T47D (cell line): ENCODE measurements at regions not wholly inside any gene's neighbourhood (a gene's known extent, or its start where the extent isn't known, plus 50 kb on each side); places are given as distances from the start of the nearest gene placed in this dataset.
A peak's percentile ranks its signal among the peaks of the same experiment; 100 is the strongest.

ENCODE experiments used
- DNase-seq, 2 experiments: peaks; one replicate each; pipeline versions ENCODE4 v3.0.0 to v3.0.0-alpha.2; 2011 to 2012; ENCODE audit warnings: low read depth in 1 of 2, low spot score in 1 of 2
- JUND ChIP-seq: IDR thresholded peaks from 2 replicates; pipeline ENCODE4 v1.6.1; 2012; ENCODE audit warnings: low read depth
- in situ Hi-C: cut with HindIII; loops from 2 replicates; pipeline ENCODE4 v1.10.0; 2016; ENCODE audit warnings: low sequenced_read_pairs, low pct_unique_long_range_greater_than_20kb

GRCh38 chr6:67345946-67346345 is 1289.1 kb upstream of the ADGRB3 start:
- no peak for TF ChIP-seq JUND
- peak in 1 of 2 experiments; percentile 44 for DNase-seq
- in situ Hi-C loops: no loop called here

- DNase-seq: no peak
- TF ChIP-seq JUND: no peak
- in situ Hi-C loops: no loop called here
Measured at GRCh38 chr6:67336014-67336413, 1299.1 kb upstream of the ADGRB3 start.

GRCh38 chr6:67331304-67331703 is 1303.8 kb upstream of the ADGRB3 start:
- TF ChIP-seq JUND: no peak
- DNase-seq: no peak

GRCh38 chr6:67328269-67328668 is 1306.8 kb upstream of the ADGRB3 start:
- no peak for TF ChIP-seq JUND
- in situ Hi-C loops: no loop called here
- no peak for DNase-seq

More at GRCh38 chr6:67331304-67331703, 1303.8 kb upstream of the ADGRB3 start:
- in situ Hi-C loops: no loop called here

GRCh38 chr6:67300430-67301040 is 1334.5 kb upstream of the ADGRB3 start:
- in situ Hi-C loops: no loop called here
- DNase-seq: no peak
- no peak for TF ChIP-seq JUND

GRCh38 chr6:67292169-67292568 is 1342.9 kb upstream of the ADGRB3 start:
- in situ Hi-C loops: no loop called here
- peak in 1 of 2 experiments; percentile 22 for DNase-seq
- TF ChIP-seq JUND: no peak

- TF ChIP-seq JUND: no peak
- DNase-seq: no peak
- in situ Hi-C loops: no loop called here
Measured at GRCh38 chr6:67287566-67287965, 1347.5 kb upstream of the ADGRB3 start.

GRCh38 chr6:67285770-67286495 is 1349.1 kb upstream of the ADGRB3 start:
- DNase-seq: no peak
- TF ChIP-seq JUND: no peak
- in situ Hi-C loops: no loop called here

- in situ Hi-C loops: no loop called here
- no peak for DNase-seq
- no peak for TF ChIP-seq JUND
Measured at GRCh38 chr6:67277312-67277711, 1357.8 kb upstream of the ADGRB3 start.

- no peak for TF ChIP-seq JUND
- in situ Hi-C loops: no loop called here
Measured at GRCh38 chr6:67265996-67266921, 1368.8 kb upstream of the ADGRB3 start.

GRCh38 chr6:67252663-67253062 is 1382.4 kb upstream of the ADGRB3 start:
- in situ Hi-C loops: no loop called here
- no peak for TF ChIP-seq JUND

More at GRCh38 chr6:67265996-67266921, 1368.8 kb upstream of the ADGRB3 start:
- DNase-seq: no peak

GRCh38 chr6:67248077-67248476 is 1387.0 kb upstream of the ADGRB3 start:
- in situ Hi-C loops: no loop called here
- no peak for DNase-seq
- no peak for TF ChIP-seq JUND

More at GRCh38 chr6:67252663-67253062, 1382.4 kb upstream of the ADGRB3 start:
- DNase-seq: no peak
